Transverse colon (tissue), 4 donors: ENCODE measurements at regions not wholly inside any gene's neighbourhood (a gene's known extent, or its start where the extent isn't known, plus 50 kb on each side); places are given as distances from the start of the nearest gene placed in this dataset.

Experiments used
- CTCF ChIP-seq, 5 experiments: fragments of 200-600 bp in 3 of 5; fragments of 450-650 bp in 2 of 5; sonication (generic) in 3 of 5; IDR thresholded peaks; 1 replicate in 2 of 5; 2 replicates in 3 of 5; pipeline ENCODE4 v1.5.1; 2016 to 2017; ENCODE audit warnings: antibody characterized with exemption in 5 of 5, inconsistent platforms in 3 of 5, mild to moderate bottlenecking in 2 of 5, moderate library complexity in 1 of 5
- EP300 ChIP-seq: sonication (generic); formaldehyde crosslinking; IDR thresholded peaks from one replicate; pipeline ENCODE4 v1.6.1; 2017; ENCODE audit warnings: antibody characterized with exemption, low read depth
- POLR2A ChIP-seq: fragments of 450-650 bp; IDR thresholded peaks from one replicate; pipeline ENCODE4 v1.6.1; 2016; ENCODE audit warnings: antibody characterized with exemption, mild to moderate bottlenecking, moderate library complexity
- POLR2AphosphoS5 ChIP-seq, 3 donors: sonication (generic); formaldehyde crosslinking; IDR thresholded peaks; one replicate each; pipeline ENCODE4 v1.6.1; 2016; ENCODE audit warnings: antibody characterized with exemption in 3 of 3

GRCh38 chr2:22944143-22944542, 440.8 kb upstream of the KLHL29 start:
- no peak for TF ChIP-seq CTCF (IDR thresholded peaks at IDR 0.05)
- TF ChIP-seq POLR2A = no peak
- TF ChIP-seq EP300 = no peak
- no peak for TF ChIP-seq POLR2AphosphoS5 (IDR thresholded peaks at IDR 0.05)
